Skeletal muscle cell (primary cell): ENCODE measurements at regions not wholly inside any gene's neighbourhood (a gene's known extent, or its start where the extent isn't known, plus 50 kb on each side); places are given as distances from the start of the nearest gene placed in this dataset.
A peak's percentile ranks its signal among the peaks of the same experiment; 100 is the strongest.
"Not testable (repeated sequence)": the region's sequence is repeated elsewhere in the genome, so short reads cannot be mapped to it uniquely, and the experiment has no call there.

Source experiments
- DNase-seq: peaks from one replicate; pipeline ENCODE4 v3.0.0-alpha.2; 2010; ENCODE audit warnings: low read depth
- H3K4me3 ChIP-seq: 2 replicates; pipeline ENCODE4 v1.5.1; 2011; ENCODE audit warnings: low read depth, mild to moderate bottlenecking, control low read depth, low read length, moderate library complexity

DNA sequence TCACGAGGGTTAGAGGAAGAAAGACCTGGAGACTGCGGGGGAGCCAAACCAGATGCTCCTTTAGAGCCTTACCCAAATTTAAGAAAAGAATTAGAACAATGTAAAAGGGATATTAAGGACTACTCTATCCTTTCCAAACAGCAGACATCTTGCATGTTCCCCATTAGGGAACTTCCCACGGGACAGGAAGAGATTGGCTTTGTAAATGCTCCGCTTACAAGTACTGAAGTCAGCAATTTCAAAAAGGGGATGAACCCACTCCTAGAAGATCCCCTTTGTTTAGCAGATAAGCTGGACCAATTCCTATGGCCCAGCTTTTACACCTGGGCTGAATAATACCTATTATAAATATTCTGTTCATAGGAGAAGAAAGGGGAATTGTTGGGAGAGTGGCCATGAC is 74.2 kb downstream of the APOBEC1 start:
- no peak for DNase-seq
- no peak overlapping the region for H3K4me3 ChIP-seq

DNA sequence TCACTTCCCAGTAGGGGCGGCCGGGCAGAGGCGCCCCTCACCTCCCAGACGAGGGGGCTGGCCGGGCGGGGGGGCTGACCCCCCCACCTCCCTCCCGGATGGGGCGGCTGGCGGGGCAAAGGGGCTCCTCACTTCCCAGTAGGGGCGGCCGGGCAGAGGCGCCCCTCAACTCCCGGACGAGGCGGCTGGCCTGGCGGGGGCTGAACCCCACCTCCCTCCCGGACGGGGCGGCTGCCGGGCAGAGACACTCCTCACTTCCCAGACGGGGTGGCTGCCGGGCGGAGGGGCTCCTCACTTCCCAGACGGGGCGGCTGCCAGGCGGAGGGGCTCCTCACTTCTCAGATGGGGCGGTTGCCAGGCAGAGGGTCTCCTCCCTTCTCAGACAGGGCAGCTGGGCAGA is 75.6 kb downstream of the APOBEC1 start:
- H3K4me3 ChIP-seq, DNase-seq: not testable (repeated sequence)

DNA sequence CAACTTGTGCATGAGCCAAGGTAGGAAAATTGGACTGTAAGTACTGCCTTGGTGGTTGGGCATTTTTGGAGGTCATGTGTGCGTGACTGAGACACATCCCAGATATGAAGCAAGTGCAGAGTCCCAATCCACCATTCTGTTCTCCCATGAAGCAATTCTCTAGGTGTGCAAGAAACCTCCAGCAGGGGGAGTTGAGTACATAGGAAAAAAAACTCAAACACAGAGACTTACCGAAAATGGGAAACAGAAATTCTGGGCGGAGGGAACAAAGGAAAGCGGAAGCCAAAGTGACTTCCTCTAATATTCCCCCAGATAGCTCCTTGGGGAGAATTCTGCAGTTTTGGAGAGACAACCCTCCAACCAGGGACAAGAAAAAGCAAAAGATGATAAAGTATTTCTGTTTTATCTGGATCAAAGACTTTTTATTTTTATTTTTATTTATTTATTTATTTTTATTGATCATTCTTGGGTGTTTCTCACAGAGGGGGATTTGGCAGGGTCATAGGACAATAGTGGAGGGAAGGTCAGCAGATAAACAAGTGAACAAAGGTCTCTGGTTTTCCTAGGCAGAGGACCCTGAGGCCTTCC is 76.9 kb downstream of the APOBEC1 start:
- H3K4me3 ChIP-seq = not testable (repeated sequence)
- DNase-seq = peak; percentile 20

DNA sequence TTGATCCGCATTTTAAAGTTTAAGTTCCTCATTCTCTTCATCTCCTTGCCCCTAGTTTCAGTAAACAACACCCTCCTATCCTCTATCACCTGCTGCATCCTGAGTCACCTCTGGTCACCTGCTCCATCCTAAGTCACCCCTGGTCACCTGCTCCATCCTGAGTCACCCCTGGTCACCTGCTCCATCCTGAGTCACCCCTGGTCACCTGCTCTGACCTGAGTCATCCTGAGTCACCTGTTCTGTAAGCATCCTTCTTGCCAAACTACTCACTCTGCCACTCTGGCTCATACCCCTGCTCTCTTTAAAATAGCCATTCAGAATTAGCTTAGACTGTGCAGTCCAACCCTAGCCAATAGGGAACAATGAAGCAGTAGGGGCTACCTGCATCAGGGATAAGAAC is 80.6 kb upstream of the CD163 start:
- not testable (repeated sequence) for DNase-seq

DNA sequence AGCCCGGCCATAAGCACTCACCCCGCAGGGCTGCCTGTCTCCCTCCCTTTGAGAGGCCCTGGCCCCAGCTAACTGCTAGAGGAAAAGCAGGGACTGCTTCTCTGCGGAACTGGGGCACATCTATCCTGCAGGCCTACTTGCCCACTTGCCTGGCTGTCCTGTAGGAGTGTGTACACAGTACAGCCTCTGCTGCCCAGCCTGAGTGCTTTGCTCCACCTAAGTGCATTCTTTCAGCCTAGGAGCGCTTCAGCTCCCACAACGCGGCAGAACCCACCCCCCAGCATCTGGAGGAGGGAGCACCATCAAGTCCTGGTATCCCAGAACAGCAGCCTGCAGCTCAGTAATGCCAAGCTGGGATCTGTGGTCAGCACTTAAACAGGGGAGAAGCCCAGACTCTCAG is 79.9 kb upstream of the CD163 start:
- H3K4me3 ChIP-seq = no peak overlapping the region
- no peak for DNase-seq

More for the DNA sequence above, 80.6 kb upstream of the CD163 start:
- not testable (repeated sequence) for H3K4me3 ChIP-seq

DNA sequence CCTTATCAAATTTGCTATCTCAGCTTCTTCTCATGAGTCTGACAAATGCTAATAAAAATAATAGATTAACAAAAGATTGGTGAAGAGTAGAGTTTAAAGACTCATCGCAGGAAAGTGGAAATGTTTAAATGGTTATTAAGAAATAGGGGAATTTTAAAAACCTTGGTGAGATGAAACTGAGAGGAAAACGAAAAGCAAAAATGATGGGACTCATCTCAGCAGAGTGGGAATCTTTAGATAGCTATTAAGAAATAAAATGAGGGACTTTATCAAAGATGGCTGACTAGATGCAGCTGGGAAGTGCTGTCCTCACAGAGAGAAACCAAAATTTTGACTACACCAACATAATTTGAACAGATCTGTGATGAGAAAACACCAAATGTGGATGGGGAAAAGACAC is 79.2 kb upstream of the CD163 start:
- no peak overlapping the region for H3K4me3 ChIP-seq
- no peak for DNase-seq

DNA sequence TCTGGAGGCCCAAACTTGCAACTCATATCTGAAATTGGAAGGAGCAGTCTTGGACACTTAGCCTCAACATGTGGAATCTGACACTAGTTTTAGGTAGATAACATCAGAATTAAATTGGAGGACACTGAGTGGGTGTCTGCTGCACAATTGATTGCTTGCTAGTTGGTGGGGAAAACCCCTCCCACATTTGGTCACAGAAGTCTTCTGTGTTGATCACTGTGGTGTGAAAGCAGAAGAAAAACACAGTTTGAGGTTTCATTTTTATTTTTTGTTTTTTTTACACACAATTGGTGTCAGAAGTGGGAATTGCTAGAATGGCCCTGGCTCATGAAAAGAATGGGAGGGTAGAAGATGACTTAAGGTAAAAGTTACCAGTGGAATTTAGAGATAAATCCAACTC is 78.0 kb upstream of the CD163 start:
- DNase-seq = no peak
- no peak overlapping the region for H3K4me3 ChIP-seq

DNA sequence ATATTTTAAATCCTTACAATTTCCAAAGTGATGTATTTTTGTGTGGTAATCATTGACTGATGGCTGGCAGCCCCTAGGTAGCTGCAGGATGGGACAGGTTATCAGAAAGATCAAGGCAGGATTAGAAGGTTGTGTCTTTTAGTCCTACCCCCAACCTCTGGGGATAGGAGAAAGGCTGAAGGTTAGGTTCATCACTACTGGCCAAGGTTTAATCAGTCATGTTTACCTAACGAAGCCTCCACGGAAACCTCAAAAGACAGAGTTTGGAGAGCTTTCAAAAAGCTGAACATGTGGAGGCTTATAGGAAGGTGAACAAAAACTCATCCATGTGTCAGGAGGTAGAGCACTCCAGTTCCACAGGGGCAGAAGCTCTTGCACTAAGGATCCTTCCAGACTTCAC is 77.5 kb upstream of the CD163 start:
- H3K4me3 ChIP-seq = no peak overlapping the region
- no peak for DNase-seq

DNA sequence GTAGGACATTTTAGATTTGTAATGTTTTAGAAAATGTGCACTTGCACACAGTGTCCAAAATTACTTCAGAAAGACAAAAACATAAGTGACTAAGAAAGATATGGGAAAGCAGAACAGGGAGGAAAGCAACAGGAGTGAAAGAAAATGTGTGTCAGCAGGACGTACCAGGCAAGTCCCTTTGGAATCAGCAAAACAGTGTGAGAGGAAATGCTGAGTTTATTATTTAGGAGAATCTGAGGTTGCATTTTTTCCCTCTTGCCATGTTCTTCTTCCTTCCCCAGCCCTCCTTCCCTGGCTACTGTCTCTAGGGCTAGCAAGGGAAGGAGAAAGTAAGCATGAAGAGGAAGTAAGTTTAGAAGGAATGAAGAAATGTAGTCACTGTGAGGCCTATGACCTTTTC is 67.7 kb upstream of the CD163 start:
- no peak overlapping the region for H3K4me3 ChIP-seq
- DNase-seq = no peak

DNA sequence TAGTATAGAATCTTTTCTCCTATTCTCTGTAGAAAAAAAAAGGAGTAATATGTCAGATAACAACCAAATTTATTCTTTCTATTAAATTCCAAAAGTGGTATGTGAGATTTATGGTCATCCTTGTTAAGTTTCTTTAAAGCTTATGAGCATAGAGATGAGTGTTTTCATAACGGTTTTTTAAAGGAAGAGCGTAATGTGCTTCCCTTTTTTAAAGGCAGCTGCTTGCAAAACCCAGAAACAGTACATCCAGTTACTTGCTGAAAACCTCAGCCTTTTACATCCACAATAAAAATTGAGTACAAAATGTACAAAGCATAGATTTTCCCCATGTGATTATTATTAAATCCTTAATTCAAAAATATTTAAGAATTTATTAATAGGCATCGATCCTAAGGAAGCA is 53.6 kb upstream of the CD163 start:
- peak; percentile 10 for DNase-seq
- H3K4me3 ChIP-seq = no peak overlapping the region

DNA sequence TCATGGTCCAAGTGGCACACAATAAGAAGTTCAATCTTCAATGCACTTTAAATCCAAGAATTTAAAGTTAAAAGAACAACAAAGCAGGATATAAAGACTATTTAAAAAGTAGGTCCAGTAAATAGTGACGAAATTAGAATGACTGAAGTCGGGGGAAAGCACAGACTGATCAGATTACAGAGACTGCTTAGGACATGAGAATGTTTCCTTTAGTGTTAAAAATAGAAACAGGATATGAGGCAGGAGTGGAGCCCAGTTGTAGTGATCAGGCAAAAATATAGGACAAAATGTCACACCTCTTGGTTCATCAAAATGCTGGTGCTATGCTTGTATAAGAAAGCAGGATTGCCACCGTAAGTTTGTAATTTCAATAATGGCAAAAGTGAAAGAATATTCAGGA is 52.2 kb upstream of the CD163 start:
- DNase-seq = peak; percentile 75
- H3K4me3 ChIP-seq = no peak overlapping the region

DNA sequence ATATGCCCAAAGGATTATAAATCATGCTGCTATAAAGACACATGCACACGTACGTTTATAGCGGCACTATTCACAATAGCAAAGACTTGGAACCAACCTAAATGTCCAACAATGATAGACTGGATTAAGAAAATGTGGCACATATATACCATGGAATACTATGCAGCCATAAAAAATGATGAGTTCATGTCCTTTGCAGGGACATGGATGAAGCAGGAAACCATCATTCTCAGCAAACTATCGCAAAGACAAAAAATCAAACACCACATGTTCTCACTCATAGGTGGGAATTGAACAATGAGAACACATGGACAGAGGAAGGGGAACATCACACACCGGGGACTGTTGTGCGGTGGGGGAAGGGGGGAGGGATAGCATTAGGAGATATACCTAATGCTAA is 51.3 kb upstream of the CD163 start:
- not testable (repeated sequence) for H3K4me3 ChIP-seq, DNase-seq
